T-helper 1 cell (primary cell): ENCODE measurements at regions not wholly inside any gene's neighbourhood (a gene's known extent, or its start where the extent isn't known, plus 50 kb on each side); places are given as distances from the start of the nearest gene placed in this dataset.
A peak's percentile ranks its signal among the peaks of the same experiment; 100 is the strongest.
"Not testable (repeated sequence)": the region's sequence is repeated elsewhere in the genome, so short reads cannot be mapped to it uniquely, and the experiment has no call there.

ENCODE experiments used
- DNase-seq, 5 donors: peaks; one replicate each; pipeline ENCODE4 v3.0.0-alpha.2; 2012 to 2020

GRCh38 chr20:40894237-40894630, 134.4 kb upstream of the TOP1 start:
- no peak for DNase-seq

GRCh38 chr20:40895182-40895581, 133.4 kb upstream of the TOP1 start:
- no peak for DNase-seq

- DNase-seq: no peak
Observed at GRCh38 chr20:40896814-40897700, 131.6 kb upstream of the TOP1 start.

GRCh38 chr20:40899344-40899743, 129.3 kb upstream of the TOP1 start:
- no peak for DNase-seq

GRCh38 chr20:40900666-40901215, 127.9 kb upstream of the TOP1 start:
- no peak for DNase-seq

- DNase-seq: no peak
Observed at GRCh38 chr20:40902661-40903060, 126.0 kb upstream of the TOP1 start.

- no peak for DNase-seq
Observed at GRCh38 chr20:40908309-40908708, 120.3 kb upstream of the TOP1 start.

- not testable (repeated sequence) for DNase-seq
Observed at GRCh38 chr20:40909489-40909888, 119.1 kb upstream of the TOP1 start.

- DNase-seq: not testable (repeated sequence)
Observed at GRCh38 chr20:40910436-40910835, 118.2 kb upstream of the TOP1 start.

- DNase-seq: not testable (repeated sequence)
Observed at GRCh38 chr20:40911152-40911551, 117.5 kb upstream of the TOP1 start.

GRCh38 chr20:40913224-40914185, 115.1 kb upstream of the TOP1 start:
- no peak for DNase-seq

- no peak for DNase-seq
Observed at GRCh38 chr20:40915756-40916155, 112.9 kb upstream of the TOP1 start.

- DNase-seq: no peak
Observed at GRCh38 chr20:40916276-40916675, 112.3 kb upstream of the TOP1 start.

- DNase-seq: no peak
Observed at GRCh38 chr20:40920291-40920690, 108.3 kb upstream of the TOP1 start.

- DNase-seq: peak in 1 of 5 donors; percentile 10
Observed at GRCh38 chr20:40922865-40923264, 105.8 kb upstream of the TOP1 start.

GRCh38 chr20:40925829-40926510, 102.7 kb upstream of the TOP1 start:
- no peak for DNase-seq

GRCh38 chr20:40926928-40927327, 101.7 kb upstream of the TOP1 start:
- no peak for DNase-seq

- no peak for DNase-seq
Observed at GRCh38 chr20:40930561-40930960, 98.1 kb upstream of the TOP1 start.

- DNase-seq: no peak
Observed at GRCh38 chr20:40931410-40932044, 97.1 kb upstream of the TOP1 start.

GRCh38 chr20:40932436-40932835, 96.2 kb upstream of the TOP1 start:
- no peak for DNase-seq

- peak in 1 of 5 donors; percentile 20 for DNase-seq
Observed at GRCh38 chr20:40933758-40934157, 94.9 kb upstream of the TOP1 start.

- no peak for DNase-seq
Observed at GRCh38 chr20:40938020-40938419, 90.6 kb upstream of the TOP1 start.
